Prostate gland (tissue), 2 donors: ENCODE measurements at regions not wholly inside any gene's neighbourhood (a gene's known extent, or its start where the extent isn't known, plus 50 kb on each side); places are given as distances from the start of the nearest gene placed in this dataset.

Experiments
- CTCF ChIP-seq, 4 experiments: fragments of 200-600 bp in 2 of 4; fragments of 450-650 bp in 2 of 4; sonication (generic) in 2 of 4; IDR thresholded peaks; 1 replicate in 3 of 4; 2 replicates in 1 of 4; pipeline ENCODE4 v1.5.1; 2016 to 2019; ENCODE audit warnings: antibody characterized with exemption in 4 of 4, mild to moderate bottlenecking in 2 of 4, moderate library complexity in 2 of 4
- POLR2A ChIP-seq: fragments of 450-650 bp; IDR thresholded peaks from one replicate; pipeline ENCODE4 v1.6.1; 2016; ENCODE audit warnings: antibody characterized with exemption, mild to moderate bottlenecking

GRCh38 chr4:4808086-4808485 lies 51.4 kb upstream of the MSX1 start:
- TF ChIP-seq CTCF (IDR thresholded peaks at IDR 0.05) (no peak), POLR2A (no peak)
